ENCODE measurements at regions not wholly inside any gene's neighbourhood (a gene's known extent, or its start where the extent isn't known, plus 50 kb on each side); places are given as distances from the start of the nearest gene placed in this dataset.

GRCh38 chr2:12856934-12857601 lies 140.3 kb downstream of the TRIB2 start:
- no peaks in the 10 kb centered on the region for H3K36me3 ChIP-seq (ENCODE audit: control insufficient read depth, insufficient read depth, low read length)
- peak; percentile 34 for DNase-seq (ENCODE audit: low read depth)
- no peaks in the 10 kb centered on the region for H3K27me3 ChIP-seq (ENCODE audit: control insufficient read depth, insufficient read depth, low read length)
- TF ChIP-seq CTCF (IDR thresholded peaks at IDR 0.05; ENCODE audit: insufficient read depth, low read length, poor library complexity, severe bottlenecking): no peak
- no peak overlapping the region for H3K4me3 ChIP-seq (ENCODE audit: low read depth, low read length)

GRCh38 chr2:12857891-12858290 lies 141.2 kb downstream of the TRIB2 start:
- DNase-seq (ENCODE audit: low read depth): no peak
- H3K27me3 ChIP-seq (ENCODE audit: control insufficient read depth, insufficient read depth, low read length): no peaks in the 10 kb centered on the region
- H3K4me3 ChIP-seq (ENCODE audit: low read depth, low read length): no peak overlapping the region
- TF ChIP-seq CTCF (IDR thresholded peaks at IDR 0.05; ENCODE audit: insufficient read depth, low read length, poor library complexity, severe bottlenecking): no peak
- no peaks in the 10 kb centered on the region for H3K36me3 ChIP-seq (ENCODE audit: control insufficient read depth, insufficient read depth, low read length)

- Histone ChIP-seq H3K4me3 (ENCODE audit: low read depth, low read length) (no peak overlapping the region), H3K36me3 (ENCODE audit: control insufficient read depth, insufficient read depth, low read length) (no peaks in the 10 kb centered on the region), H3K27me3 (ENCODE audit: control insufficient read depth, insufficient read depth, low read length) (no peaks in the 10 kb centered on the region)
- no peak for TF ChIP-seq CTCF (IDR thresholded peaks at IDR 0.05; ENCODE audit: insufficient read depth, low read length, poor library complexity, severe bottlenecking)
- no peak for DNase-seq (ENCODE audit: low read depth)
Measured at GRCh38 chr2:12858786-12859185, 142.1 kb downstream of the TRIB2 start.

GRCh38 chr2:12861344-12861930 lies 144.7 kb downstream of the TRIB2 start:
- TF ChIP-seq CTCF (IDR thresholded peaks at IDR 0.05; ENCODE audit: insufficient read depth, low read length, poor library complexity, severe bottlenecking): no peak
- H3K4me3 ChIP-seq (ENCODE audit: low read depth, low read length): no peak overlapping the region
- H3K36me3 ChIP-seq (ENCODE audit: control insufficient read depth, insufficient read depth, low read length): no peaks in the 10 kb centered on the region
- no peak for DNase-seq (ENCODE audit: low read depth)
- no peaks in the 10 kb centered on the region for H3K27me3 ChIP-seq (ENCODE audit: control insufficient read depth, insufficient read depth, low read length)

- TF ChIP-seq CTCF (IDR thresholded peaks at IDR 0.05; ENCODE audit: insufficient read depth, low read length, poor library complexity, severe bottlenecking): no peak
- no peak overlapping the region for H3K4me3 ChIP-seq (ENCODE audit: low read depth, low read length)
- H3K27me3 ChIP-seq (ENCODE audit: control insufficient read depth, insufficient read depth, low read length): no peaks in the 10 kb centered on the region
- no peaks in the 10 kb centered on the region for H3K36me3 ChIP-seq (ENCODE audit: control insufficient read depth, insufficient read depth, low read length)
- DNase-seq (ENCODE audit: low read depth): no peak
Measured at GRCh38 chr2:12862541-12862940, 145.8 kb downstream of the TRIB2 start.

- Histone ChIP-seq H3K4me3 (ENCODE audit: low read depth, low read length) (no peak overlapping the region), H3K36me3 (ENCODE audit: control insufficient read depth, insufficient read depth, low read length) (no peaks in the 10 kb centered on the region), H3K27me3 (ENCODE audit: control insufficient read depth, insufficient read depth, low read length) (no peaks in the 10 kb centered on the region)
- no peak for TF ChIP-seq CTCF (IDR thresholded peaks at IDR 0.05; ENCODE audit: insufficient read depth, low read length, poor library complexity, severe bottlenecking)
- DNase-seq (ENCODE audit: low read depth): no peak
Measured at GRCh38 chr2:12863937-12864336, 147.2 kb downstream of the TRIB2 start.

All from kidney epithelial cell (primary cell).